OCI-LY7 (cell line): ENCODE measurements at regions not wholly inside any gene's neighbourhood (a gene's known extent, or its start where the extent isn't known, plus 50 kb on each side); places are given as distances from the start of the nearest gene placed in this dataset.

Experiments used
- EZH2phosphoT487 ChIP-seq: fragments of 200-600 bp; sonication (generic); IDR thresholded peaks from 2 replicates; pipeline ENCODE4 v1.6.1; 2018; ENCODE audit warnings: low read depth, borderline replicate concordance, mild to moderate bottlenecking, mixed run types, antibody characterized with exemption, low read length, moderate library complexity, mixed read lengths
- TF ChIP-seq, protein P1 (sequence below): fragments of 200-600 bp; sonication (generic); conservative IDR thresholded peaks from 2 replicates; pipeline ENCODE4 v1.5.1; 2014; ENCODE audit warnings: mild to moderate bottlenecking, antibody characterized with exemption, low read length, moderate library complexity, mixed read lengths

DNA sequence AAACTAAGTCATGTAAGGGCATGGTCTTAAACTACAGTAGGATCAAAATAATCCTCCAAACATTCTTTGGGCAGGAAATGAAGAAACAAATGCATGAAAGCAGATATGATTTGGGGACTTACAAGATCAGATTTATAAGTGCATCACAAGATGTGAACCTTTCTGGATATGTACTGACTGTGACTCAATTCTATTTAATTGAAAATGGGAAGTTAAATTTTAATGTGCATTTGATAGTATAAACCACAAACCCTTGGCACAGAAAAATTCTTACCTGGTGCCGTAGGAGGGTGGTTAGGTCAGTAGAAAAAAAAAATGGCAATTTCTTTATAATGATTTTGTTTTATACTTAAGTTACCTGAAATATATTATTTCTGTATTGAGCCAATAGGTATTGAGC lies 262.5 kb upstream of the TGFBR2 start:
- no peak for TF ChIP-seq EZH2phosphoT487
- TF ChIP-seq, protein P1, sequence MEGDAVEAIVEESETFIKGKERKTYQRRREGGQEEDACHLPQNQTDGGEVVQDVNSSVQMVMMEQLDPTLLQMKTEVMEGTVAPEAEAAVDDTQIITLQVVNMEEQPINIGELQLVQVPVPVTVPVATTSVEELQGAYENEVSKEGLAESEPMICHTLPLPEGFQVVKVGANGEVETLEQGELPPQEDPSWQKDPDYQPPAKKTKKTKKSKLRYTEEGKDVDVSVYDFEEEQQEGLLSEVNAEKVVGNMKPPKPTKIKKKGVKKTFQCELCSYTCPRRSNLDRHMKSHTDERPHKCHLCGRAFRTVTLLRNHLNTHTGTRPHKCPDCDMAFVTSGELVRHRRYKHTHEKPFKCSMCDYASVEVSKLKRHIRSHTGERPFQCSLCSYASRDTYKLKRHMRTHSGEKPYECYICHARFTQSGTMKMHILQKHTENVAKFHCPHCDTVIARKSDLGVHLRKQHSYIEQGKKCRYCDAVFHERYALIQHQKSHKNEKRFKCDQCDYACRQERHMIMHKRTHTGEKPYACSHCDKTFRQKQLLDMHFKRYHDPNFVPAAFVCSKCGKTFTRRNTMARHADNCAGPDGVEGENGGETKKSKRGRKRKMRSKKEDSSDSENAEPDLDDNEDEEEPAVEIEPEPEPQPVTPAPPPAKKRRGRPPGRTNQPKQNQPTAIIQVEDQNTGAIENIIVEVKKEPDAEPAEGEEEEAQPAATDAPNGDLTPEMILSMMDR: no peak
